GOT3 (cell line): ENCODE measurements at regions not wholly inside any gene's neighbourhood (a gene's known extent, or its start where the extent isn't known, plus 50 kb on each side); places are given as distances from the start of the nearest gene placed in this dataset.

Experiments used
- DNase-seq: peaks from one replicate; lab custom pipeline; 2025; ENCODE audit warnings: mixed read lengths; lab: John Stamatoyannopoulos, UW

DNA sequence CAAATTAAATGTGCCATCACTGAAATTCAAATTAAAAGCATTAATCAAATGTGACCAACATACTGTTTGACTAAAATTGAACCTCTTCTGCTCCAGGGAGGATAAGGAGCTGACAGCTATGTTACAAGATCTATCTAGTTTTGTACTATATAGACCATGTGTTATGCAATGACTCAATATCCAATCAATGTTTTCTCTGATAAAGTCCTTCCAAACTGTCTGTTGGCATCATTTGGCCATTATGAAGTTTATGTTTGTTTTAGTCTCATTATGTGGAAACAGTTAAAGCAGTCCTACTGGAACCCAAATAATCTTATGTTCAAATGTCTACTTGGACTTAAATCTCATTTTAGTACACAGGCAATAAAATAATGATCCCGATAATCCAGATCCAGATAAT, 267.0 kb upstream of the THBS1 start:
- no peak for DNase-seq

DNA sequence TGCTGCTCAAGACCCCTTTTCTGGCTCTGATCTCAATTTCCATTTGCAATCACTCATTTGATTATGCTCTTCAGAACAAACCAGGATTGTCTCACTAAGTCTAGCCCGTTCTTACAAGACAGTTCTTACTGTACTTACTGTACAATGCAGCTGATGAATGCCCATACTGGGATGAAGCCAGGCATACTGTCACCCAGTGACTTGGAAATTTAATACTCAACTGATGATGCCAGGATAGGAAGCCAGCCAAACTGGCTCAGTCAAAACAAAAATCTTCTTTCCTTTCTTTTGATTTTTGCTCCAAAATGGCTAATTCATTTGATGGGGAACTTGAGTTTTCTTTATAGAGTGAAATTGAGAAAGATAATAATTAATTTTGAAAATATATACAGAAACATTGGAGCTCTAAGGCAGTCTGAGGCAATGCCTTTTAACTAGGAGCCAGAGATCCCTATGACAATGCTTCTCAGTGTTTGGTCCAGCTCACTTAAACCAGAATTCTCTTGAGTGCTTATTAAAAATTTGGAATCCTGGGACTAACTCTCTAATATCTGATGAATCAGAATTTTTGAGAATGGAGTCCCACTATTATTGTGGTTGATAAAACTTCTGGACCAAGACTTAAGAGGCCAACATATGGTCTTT, 265.6 kb upstream of the THBS1 start:
- DNase-seq: no peak

DNA sequence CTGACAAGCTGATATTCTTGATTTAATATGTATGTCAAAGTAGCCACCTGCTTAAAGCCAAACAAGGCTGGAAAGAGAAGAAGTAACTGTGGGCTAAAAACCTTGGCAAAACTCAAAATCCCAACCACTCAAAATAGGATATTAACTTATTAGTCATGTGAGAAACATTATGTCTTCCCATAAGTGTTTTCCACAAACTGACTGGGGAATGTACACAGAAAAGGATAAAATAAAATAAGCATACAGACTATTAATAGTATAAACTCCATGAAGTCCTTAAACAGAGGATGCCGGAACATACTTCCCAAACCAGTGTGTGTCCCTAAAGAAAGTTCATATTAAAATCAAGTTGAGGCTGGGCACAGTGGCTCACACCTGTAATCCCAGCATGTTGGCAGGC, 263.7 kb upstream of the THBS1 start:
- no peak for DNase-seq

DNA sequence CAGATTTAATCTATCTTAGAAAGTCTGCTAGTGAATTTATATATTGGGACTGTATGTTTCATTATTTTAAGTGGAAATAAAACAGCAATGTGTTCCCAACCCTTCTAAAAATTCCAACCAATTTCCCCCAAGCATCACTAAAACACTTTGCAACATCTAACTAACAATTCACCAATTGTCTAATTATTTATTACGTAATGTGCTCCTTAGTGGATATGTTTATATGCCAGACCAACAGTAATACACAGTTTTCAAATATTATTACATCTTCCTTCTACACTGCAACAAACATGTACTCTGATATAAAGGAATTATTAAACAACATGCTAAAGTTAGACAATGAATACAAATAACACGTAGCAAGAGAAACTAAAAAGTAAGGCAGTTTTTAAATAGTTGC, 262.6 kb upstream of the THBS1 start:
- DNase-seq: no peak

DNA sequence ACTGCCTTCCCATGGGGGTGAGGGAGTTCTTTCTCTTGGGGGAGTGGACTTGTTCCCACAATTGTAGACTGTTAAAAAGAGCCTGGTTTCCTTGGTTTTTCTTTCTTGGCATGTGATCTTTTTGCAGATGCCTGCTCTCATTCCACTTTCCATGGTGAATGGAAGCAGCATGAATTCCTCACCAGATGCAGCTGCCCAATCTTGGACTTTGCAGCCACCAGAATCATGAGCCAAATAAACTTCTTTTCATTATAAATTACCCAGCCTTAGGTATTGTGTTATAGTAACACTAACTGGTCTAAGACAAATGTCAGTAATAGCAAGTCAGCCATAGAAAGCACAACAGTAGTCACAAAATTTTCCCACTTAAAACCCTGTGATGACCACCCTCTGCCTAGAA, 260.5 kb upstream of the THBS1 start:
- DNase-seq: no peak

DNA sequence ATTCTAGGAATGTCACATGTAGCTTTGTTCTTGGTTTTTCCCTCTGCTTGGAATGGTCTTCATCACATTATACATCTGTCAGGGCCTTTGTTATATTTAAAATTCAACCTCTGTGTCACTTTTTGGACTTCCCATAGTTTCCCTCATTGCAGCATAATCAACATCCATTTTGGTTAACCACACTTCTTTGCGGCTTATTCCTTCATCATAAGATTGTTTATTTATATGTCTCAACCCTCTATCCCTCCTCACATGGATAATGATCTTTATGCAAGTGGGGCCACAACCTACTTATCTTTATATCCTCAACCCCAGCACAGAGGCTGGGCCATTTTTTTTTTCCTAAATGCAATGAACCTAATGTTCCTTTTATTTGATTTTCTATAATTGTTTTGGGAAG, 260.0 kb upstream of the THBS1 start:
- DNase-seq: no peak

DNA sequence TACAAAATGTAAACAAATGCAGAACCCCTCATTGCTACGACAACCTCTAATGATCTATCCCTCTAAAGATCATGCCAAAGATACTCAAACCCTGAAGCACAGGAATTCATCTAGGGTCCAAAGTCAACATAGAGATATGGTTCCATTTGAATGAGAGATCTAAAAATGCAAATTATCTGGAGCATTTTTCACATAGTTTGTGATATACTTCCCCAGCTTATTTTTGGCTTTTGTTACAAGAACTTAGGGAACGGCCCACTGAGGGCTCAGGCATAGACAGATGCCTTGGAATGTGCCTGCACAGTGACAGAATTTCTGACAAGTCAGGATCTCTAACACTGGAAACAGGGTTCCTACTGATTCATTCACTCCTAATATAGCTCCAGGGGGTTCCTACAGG, 258.9 kb upstream of the THBS1 start:
- DNase-seq: no peak

DNA sequence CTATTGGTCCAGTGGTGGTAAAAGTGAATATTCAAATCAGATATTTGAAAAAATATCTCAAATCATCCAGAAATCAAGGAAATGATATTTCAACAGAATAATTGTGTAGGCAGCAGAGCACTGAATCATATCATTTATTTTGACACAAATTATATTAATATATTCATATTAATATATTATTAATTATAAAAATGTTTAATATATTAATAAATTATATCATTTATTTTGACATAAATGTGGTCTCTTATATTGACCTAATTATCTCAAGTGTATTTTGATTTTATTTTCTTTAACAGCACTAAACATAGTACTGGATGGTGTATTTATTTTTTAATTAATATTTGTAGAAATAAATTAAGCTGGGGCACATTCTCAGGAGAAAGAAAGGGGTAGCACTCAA, 257.7 kb upstream of the THBS1 start:
- DNase-seq: no peak

DNA sequence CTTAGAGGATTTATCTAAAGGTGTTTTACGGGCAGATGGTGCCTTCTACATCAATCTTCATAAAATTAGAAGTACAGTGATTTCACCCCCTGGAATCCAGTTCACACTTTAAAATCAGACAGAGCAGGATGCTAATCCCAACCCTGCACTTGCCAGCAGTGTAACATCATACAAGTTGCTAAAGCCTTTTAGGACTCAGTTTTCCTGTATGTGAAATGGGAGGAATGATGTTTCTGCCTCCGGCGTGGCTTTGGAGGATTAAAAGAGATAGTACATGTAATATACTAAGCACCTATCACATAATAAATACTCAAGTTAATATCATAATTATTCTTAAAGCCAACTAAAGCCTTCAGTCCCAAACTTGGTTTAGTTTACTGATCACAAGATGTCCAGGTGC, 257.2 kb upstream of the THBS1 start:
- no peak for DNase-seq

DNA sequence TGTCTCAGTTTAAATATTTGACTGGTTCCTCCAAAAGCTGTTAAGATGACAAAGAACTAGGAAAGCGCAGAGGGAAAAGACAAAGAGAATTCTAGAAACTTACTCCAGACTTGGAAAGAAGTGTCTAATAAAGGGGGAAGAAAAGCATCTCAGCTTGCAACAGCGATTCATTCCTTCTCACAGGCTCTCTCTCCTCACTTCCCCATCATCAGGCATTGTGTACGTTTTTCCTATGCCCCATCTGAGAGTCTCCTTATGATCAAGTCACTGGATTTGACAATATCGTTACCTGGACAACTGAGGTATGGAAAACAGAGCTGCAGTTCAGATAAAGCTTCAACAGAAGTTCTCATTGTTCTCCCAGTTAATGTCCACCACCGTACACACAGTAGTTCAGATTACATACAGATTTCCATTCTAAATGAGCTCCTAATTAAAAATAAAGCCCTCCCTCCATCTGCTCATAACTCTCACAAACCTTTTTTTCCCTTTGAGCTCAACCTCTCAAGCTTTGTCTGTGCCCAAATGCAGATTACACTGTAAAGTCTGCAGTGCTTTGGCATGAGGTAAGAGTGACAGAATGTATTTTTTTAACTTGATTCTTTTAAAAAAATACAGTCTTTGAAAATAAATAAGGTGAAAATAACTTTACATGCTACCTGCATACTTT, 254.4 kb upstream of the THBS1 start:
- no peak for DNase-seq

DNA sequence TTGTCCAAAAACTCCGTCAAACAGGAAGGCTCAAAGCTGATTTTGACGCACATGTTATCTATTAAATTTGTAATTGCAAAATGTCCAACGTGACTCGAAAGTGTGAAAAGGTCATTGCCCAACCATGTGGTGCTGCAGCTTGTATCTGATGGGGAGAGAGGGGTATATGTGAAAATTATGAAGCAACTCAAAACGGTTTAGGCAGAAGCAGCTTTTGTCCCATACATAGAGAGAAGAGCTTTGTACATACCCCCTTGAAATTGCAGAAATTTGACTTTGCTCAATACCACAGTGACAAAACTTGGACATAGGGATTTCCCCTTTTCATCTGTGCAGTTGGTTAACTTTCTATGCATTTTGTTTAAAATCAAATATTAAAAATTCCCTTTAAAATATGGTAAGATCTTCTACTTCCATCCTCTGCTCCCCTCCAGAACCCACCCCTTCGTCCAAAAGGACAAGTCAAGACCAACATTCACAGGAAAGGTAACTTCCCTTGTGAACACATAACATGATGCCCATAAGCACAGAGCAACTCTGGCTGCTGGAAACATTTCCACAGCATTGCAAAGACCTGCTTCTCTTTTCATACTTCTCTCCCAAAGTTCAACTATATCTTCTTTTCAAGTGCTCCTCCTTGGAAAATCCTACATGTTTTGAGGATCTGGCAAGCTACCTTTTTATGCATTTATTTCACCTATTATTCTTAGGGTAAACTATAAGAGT, 253.7 kb upstream of the THBS1 start:
- DNase-seq: no peak

DNA sequence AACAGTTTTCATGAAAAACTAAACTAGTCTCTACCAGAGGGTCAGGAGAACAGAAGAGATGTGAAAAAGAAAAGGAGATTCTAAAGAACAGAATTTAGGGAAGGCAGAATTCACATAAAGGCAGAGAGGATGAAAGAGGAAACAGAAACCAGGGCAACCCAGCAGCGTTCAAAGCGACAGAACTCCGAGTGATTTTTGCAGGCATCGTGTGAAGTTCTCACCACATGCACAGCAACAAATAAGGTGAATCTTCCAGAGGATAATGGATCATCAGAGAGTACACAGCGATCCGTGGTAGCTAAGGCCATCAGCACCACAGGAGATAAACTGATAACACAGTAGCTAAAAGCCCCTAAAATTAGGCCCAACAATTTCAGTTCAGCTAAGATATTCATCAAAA, 250.8 kb upstream of the THBS1 start:
- no peak for DNase-seq

DNA sequence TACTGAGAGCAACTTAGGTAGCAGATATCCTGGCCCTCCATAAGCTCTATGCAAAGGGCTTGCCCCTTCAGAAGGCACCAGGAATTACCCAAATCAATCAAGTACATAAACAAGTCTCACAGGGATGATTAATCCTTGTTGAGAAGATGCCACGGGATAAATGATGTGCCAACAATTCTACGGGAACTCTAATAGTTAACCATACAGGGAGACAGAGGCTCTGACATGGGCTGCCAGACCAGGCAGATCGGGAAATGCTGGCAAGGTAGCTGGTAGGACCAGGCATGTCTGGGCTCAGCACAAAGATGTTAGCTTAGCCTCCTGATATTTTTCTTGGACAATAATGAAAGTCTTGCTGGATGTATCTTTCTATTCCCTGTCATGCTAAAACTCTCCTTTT, 249.3 kb upstream of the THBS1 start:
- no peak for DNase-seq

DNA sequence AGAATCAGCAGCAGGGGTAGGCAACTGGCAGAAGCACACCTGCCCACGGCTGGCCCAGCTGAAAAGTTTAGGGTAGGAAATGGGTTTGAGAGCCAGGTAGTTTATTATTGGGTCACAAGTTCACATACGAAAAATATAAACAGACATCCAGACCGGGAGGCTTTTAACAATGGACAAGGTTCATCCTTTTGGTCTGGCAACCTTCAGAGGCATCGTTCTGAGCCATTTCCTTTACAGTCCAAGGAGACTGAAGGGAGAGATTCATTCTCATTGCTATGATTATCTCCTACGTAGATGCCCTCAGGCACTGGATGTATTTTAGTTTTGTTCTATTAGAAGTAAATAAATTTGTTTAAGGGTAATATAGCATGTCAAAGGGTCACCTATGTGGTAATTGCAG, 248.0 kb upstream of the THBS1 start:
- no peak for DNase-seq

DNA sequence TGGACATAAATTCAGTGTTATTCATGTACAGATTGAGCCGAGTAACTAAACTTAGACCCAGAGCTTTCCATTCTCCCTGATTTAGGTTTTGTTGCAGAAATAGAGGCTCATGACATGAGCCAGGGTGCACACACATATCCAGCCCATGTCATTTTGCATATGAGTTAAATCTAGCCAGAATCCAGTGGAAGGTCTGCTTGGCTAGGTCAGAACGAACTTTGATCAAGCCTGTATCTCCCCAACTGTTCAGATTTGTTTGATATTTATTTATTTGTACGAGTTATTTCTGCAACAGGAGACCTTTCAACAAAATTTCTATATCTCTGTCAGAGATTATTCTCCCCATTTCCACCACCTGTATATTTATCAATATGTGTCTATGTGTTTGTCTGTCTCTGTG, 247.5 kb upstream of the THBS1 start:
- no peak for DNase-seq

DNA sequence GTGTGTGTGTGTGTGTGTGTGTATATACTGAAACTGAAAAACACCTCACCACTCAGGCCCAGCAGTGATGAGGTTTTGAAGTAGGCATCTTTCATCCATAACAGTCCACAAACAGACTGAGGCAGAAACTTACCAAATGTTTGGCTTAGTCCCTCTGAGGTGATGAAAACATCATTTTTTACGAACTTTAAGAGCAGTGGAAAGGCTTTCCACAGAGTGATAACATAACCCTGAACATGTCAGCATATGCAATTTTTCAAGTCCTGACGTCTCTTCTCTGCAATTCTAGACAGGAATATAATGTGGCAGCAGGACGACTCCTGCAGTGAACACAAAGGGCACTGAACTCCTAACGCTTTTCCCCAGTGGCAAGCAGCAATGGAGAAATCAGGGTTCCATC, 247.0 kb upstream of the THBS1 start:
- no peak for DNase-seq

DNA sequence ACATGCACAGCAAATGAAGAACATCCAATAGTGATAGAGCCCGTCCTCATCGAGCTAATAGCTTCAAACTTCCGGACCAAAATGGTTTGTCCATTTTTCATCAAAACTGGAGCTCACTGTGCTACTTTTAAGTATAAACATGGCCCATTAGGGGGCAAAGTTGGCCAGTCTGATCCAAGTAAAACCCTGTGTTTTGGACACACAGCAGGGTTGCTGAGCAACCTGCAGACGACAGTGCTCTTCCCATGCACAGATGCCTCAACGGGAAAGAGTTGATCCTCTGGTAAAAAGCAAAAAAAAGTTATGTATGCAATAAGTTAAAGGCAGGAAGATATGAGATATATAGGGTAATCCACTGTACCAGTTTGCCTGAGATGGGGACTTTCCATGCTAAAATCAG, 244.0 kb upstream of the THBS1 start:
- DNase-seq: no peak

DNA sequence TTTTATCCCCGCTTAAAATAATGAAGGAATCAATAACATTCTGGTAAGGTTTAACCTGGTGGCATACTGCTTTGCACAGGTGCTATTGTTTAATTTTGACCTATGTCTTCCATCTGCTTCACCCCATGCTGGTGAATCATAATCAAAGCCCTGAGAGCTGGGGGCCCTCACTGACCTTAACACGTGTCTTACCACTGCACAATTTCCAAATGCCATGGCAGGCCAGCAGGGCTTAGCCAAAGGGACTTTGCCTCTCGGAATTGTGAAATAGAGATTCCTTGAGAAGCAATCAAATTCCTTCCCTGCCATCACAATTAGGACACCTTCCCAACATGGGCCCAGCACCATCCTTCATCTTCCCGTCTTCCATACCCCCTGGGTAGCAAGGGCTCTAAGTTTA, 242.6 kb upstream of the THBS1 start:
- no peak for DNase-seq

DNA sequence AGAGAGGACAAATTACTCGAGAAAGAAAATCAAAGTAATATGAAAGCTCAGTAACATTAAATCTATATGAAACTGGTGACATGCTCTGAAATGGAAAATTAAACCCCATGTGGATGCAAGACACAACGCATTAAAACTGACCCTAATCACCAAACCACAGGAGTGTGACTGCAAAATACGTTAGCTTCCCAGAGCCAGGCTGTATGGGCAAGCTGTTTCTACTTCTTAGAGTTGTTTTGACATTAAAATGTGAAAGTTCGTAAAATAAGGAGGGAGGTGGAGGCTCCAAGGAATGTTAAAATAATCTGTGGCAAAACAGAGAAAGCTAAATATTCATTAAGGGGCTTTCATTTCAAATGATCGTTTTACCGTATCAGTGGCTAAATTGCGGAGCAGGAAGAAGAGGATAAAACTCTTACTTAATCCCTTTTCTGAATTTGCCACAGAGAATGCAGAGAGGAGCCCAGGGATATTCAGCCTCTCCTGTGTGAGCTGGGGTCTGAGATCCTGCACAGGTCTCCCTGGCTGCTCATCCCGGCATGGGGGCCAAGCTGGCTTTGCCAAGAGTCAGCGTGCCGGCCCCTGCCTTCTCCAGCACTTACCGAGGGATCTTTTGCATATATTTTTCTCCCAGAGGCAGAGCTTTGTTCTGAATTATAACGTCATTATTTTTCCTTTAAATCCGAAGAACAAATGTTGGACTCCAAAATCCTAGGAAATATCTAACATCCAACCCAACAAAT, 239.8 kb upstream of the THBS1 start:
- no peak for DNase-seq

DNA sequence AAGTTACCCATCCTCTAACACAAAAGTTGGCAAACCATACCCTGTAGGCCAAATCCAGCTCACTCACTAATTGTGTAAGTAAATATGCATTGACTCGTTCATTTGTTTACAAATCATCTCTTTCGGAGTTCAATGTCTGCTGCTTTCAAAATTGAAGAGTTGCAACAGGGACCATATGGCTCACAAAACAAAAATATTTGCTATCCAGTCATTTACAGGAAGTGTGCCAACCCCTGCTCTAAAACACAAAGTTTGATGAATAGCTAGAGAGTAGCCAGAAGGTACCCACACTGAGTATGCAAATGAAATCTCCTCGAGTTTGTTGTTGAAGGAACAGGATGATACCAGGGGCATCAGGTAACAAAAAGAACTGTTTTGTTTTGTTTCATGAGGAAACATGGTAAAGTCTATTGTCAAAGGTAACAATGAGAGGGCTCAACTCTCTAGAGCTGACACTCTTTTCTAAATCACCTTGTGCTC, 236.2 kb upstream of the THBS1 start:
- DNase-seq: no peak

DNA sequence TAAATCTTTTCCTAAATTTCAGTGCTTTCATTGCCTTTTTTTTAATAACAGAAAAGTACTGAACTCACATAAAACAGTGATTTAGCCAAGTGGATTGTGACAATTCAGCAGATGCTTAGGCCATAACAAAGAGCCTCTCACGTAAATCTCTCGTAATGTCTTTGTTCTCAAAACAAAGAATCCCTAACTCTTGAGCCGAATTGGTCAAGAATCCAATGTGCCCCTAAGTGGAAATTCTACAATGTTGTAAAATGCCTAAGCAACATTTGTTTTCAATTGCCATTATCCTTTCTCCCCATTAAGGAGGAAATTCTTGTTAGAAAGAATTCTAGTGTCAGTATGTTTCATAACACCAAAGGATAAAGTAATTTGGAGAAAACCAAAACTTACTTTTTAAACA, 235.7 kb upstream of the THBS1 start:
- DNase-seq: no peak

DNA sequence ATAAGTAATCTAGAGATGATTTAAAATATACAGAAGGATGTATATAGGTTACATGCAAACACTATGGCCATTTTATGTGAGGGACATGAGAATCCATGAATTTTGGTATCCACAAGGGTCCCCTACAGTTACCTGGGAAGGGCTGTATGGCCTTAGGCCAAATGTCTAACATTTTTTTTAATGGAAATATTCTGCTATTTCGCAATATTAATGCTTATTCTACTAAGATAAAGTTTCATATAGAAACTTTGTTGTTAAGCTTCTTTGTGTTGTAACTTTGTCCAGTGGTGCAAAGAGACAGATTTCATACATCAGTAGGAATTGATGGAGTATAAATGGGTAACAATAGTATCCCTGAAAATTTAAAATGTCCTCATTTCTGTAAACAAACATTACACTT, 233.4 kb upstream of the THBS1 start:
- DNase-seq: no peak

DNA sequence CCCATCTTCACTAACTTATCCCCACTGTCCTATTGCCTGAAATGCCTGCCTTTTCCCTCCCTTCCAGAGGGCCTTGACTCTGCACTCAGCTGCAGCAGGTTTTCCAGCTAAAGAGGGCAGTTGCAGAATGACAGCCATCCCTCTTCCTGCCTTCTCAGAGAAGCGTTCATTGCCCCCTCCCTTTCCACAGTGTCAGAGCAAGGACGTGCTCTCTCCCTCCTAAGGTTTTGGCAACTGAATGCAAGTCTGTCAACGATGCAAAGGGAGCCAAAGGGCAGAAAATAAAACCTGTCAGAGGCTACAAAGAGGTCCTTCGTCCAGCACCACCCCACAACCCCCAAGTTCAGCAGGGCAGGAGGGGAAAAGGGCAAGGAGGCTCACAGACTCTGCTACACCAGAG, 230.1 kb upstream of the THBS1 start:
- no peak for DNase-seq
